H9 (cell line): ENCODE measurements at regions not wholly inside any gene's neighbourhood (a gene's known extent, or its start where the extent isn't known, plus 50 kb on each side); places are given as distances from the start of the nearest gene placed in this dataset.

Experiments used
- DNase-seq: peaks from one replicate; pipeline ENCODE4 v3.0.0-alpha.2; 2017
- H2AFZ ChIP-seq: one replicate; pipeline ENCODE4 v1.6.1; 2013; ENCODE audit warnings: mild to moderate bottlenecking, low read length, control low read depth, moderate library complexity
- H2AK5ac ChIP-seq: 2 replicates; pipeline ENCODE4 v1.6.1; 2013; ENCODE audit warnings: low read length, control low read depth, mixed read lengths; ENCODE audit not compliant: insufficient read length
- H2BK120ac ChIP-seq: one replicate; pipeline ENCODE4 v1.6.1; 2013; ENCODE audit warnings: low read depth, mild to moderate bottlenecking, low read length, control low read depth, inconsistent platforms; ENCODE audit not compliant: poor library complexity, severe bottlenecking
- H2BK12ac ChIP-seq: 2 replicates; pipeline ENCODE4 v1.6.1; 2013; ENCODE audit warnings: low read length, control low read depth, mixed read lengths, low read depth; ENCODE audit not compliant: insufficient read length
- H2BK15ac ChIP-seq: 2 replicates; pipeline ENCODE4 v1.6.1; 2013; ENCODE audit warnings: low read depth, low read length, control low read depth
- H2BK20ac ChIP-seq: one replicate; pipeline ENCODE4 v1.6.1; 2013; ENCODE audit warnings: low read depth, mild to moderate bottlenecking, low read length, control low read depth, inconsistent platforms; ENCODE audit not compliant: poor library complexity, severe bottlenecking
- H2BK5ac ChIP-seq: 2 replicates; pipeline ENCODE4 v1.6.1; 2013; ENCODE audit warnings: low read length, control low read depth, mixed read lengths; ENCODE audit not compliant: insufficient read length
- H3K14ac ChIP-seq: 2 replicates; pipeline ENCODE4 v1.6.1; 2013; ENCODE audit warnings: low read length, control low read depth; ENCODE audit not compliant: insufficient read depth
- H3K18ac ChIP-seq: 2 replicates; pipeline ENCODE4 v1.6.1; 2013; ENCODE audit warnings: low read depth, mild to moderate bottlenecking, mixed read lengths, low read length, control low read depth; ENCODE audit not compliant: insufficient read length
- H3K23ac ChIP-seq: 2 replicates; pipeline ENCODE4 v1.6.1; 2013; ENCODE audit warnings: low read length, control low read depth, mixed read lengths, low read depth; ENCODE audit not compliant: insufficient read length
- H3K23me2 ChIP-seq: 2 replicates; pipeline ENCODE4 v1.6.1; 2013; ENCODE audit warnings: low read depth, mild to moderate bottlenecking, mixed read lengths, low read length, control low read depth; ENCODE audit not compliant: insufficient read length, poor library complexity, severe bottlenecking
- H3K27ac ChIP-seq: 2 replicates; pipeline ENCODE4 v1.5.1; 2013; ENCODE audit warnings: low read length, control low read depth, mixed read lengths, low read depth; ENCODE audit not compliant: insufficient read length
- H3K27me3 ChIP-seq: 2 replicates; pipeline ENCODE4 v1.6.1; 2013; ENCODE audit warnings: low read length, control low read depth, inconsistent platforms; ENCODE audit not compliant: insufficient read depth
- H3K4ac ChIP-seq: 2 replicates; pipeline ENCODE4 v1.6.1; 2013; ENCODE audit warnings: low read depth, mild to moderate bottlenecking, control low read depth, inconsistent platforms, low read length, moderate library complexity
- H3K4me1 ChIP-seq: 2 replicates; pipeline ENCODE4 v1.6.1; 2013; ENCODE audit warnings: low read length, control low read depth, inconsistent platforms; ENCODE audit not compliant: insufficient read depth
- H3K4me2 ChIP-seq: 2 replicates; pipeline ENCODE4 v1.6.1; 2013; ENCODE audit warnings: low read length, control low read depth, mixed read lengths; ENCODE audit not compliant: insufficient read length, insufficient read depth
- H3K56ac ChIP-seq: 2 replicates; pipeline ENCODE4 v1.6.1; 2013; ENCODE audit warnings: low read depth, mild to moderate bottlenecking, mixed read lengths, low read length, control low read depth; ENCODE audit not compliant: insufficient read length
- H3K79me1 ChIP-seq: 2 replicates; pipeline ENCODE4 v1.6.1; 2013; ENCODE audit warnings: low read depth, mild to moderate bottlenecking, moderate library complexity, low read length, control low read depth, inconsistent platforms; ENCODE audit not compliant: insufficient read depth, poor library complexity, severe bottlenecking
- H3K79me2 ChIP-seq: 2 replicates; pipeline ENCODE4 v1.6.1; 2013; ENCODE audit warnings: low read length, control low read depth, inconsistent platforms; ENCODE audit not compliant: insufficient read depth
- H3K9ac ChIP-seq: 2 replicates; pipeline ENCODE4 v1.6.1; 2013; ENCODE audit warnings: low read length, control low read depth, mixed read lengths; ENCODE audit not compliant: insufficient read length; ENCODE audit errors: extremely low read depth
- H3K9me3 ChIP-seq: one replicate; pipeline ENCODE4 v1.6.1; 2013; ENCODE audit warnings: low read depth, low read length, inconsistent platforms; ENCODE audit not compliant: control insufficient read depth
- H3T11ph ChIP-seq: one replicate; pipeline ENCODE4 v1.6.1; 2013; ENCODE audit warnings: mild to moderate bottlenecking, low read length, control low read depth, inconsistent platforms
- H4K20me1 ChIP-seq: one replicate; pipeline ENCODE4 v1.6.1; 2013; ENCODE audit not compliant: control insufficient read depth, insufficient read length, insufficient read depth
- H4K5ac ChIP-seq: 2 replicates; pipeline ENCODE4 v1.6.1; 2013; ENCODE audit warnings: low read depth, mild to moderate bottlenecking, mixed read lengths, low read length, control low read depth; ENCODE audit not compliant: insufficient read length
- H4K8ac ChIP-seq: replicated peaks from 2 replicates; pipeline ENCODE4 v1.6.1; 2013; ENCODE audit warnings: low read length, control low read depth, mixed read lengths, low read depth; ENCODE audit not compliant: insufficient read length
- H4K91ac ChIP-seq: 2 replicates; pipeline ENCODE4 v1.6.1; 2013; ENCODE audit warnings: low read depth, mild to moderate bottlenecking, moderate library complexity, mixed read lengths, low read length, control low read depth; ENCODE audit not compliant: insufficient read length
- H3K27ac Mint-ChIP-seq, 3 experiments: 2 replicates in 2 of 3; 3 replicates in 1 of 3; pipeline ENCODE4 v1.8.0; 2020 to 2021; ENCODE audit warnings: mixed read lengths in 3 of 3, mild to moderate bottlenecking in 1 of 3, moderate library complexity in 1 of 3
- H3K27me3 Mint-ChIP-seq: 2 replicates; pipeline ENCODE4 v1.8.0; 2021; ENCODE audit warnings: low read depth, mild to moderate bottlenecking, moderate library complexity, mixed read lengths
- H3K36me3 Mint-ChIP-seq, 3 experiments: 2 replicates in 2 of 3; 3 replicates in 1 of 3; pipeline ENCODE4 v1.8.0; 2020 to 2021; ENCODE audit warnings: low read depth in 3 of 3, mixed read lengths in 3 of 3; ENCODE audit not compliant: insufficient read depth in 1 of 3
- H3K4me1 Mint-ChIP-seq, 2 experiments: 2 replicates each; pipeline ENCODE4 v1.8.0; 2020; ENCODE audit warnings: mixed read lengths in 2 of 2
- H3K4me3 Mint-ChIP-seq, 2 experiments: 2 replicates in 1 of 2; 3 replicates in 1 of 2; pipeline ENCODE4 v1.8.0; 2020 to 2021; ENCODE audit warnings: mild to moderate bottlenecking in 2 of 2, mixed read lengths in 2 of 2, moderate library complexity in 1 of 2
- H3K9me3 Mint-ChIP-seq, 2 experiments: 2 replicates in 1 of 2; 3 replicates in 1 of 2; pipeline ENCODE4 v1.8.0; 2020; ENCODE audit warnings: mild to moderate bottlenecking in 2 of 2, mixed read lengths in 2 of 2, moderate library complexity in 1 of 2
- WGBS: extraction: QIAGEN DNeasy Blood & Tissue Kit; methylation state at CpG from one replicate; pipeline ENCODE4 v1.1.7; 2013; ENCODE audit warnings: missing lambda C conversion rate, low lambda C conversion rate, mixed read lengths; ENCODE audit not compliant: insufficient read length; ENCODE audit errors: extremely low coverage; 5-methylcytosine and 5-hydroxymethylcytosine counted together
- TF ChIP-seq, protein P1 (sequence below): fragments of 200-600 bp; sonication (generic); conservative IDR thresholded peaks from 3 replicates; pipeline ENCODE4 v1.8.0; 2021; ENCODE audit warnings: antibody characterized with exemption, mild to moderate bottlenecking

DNA sequence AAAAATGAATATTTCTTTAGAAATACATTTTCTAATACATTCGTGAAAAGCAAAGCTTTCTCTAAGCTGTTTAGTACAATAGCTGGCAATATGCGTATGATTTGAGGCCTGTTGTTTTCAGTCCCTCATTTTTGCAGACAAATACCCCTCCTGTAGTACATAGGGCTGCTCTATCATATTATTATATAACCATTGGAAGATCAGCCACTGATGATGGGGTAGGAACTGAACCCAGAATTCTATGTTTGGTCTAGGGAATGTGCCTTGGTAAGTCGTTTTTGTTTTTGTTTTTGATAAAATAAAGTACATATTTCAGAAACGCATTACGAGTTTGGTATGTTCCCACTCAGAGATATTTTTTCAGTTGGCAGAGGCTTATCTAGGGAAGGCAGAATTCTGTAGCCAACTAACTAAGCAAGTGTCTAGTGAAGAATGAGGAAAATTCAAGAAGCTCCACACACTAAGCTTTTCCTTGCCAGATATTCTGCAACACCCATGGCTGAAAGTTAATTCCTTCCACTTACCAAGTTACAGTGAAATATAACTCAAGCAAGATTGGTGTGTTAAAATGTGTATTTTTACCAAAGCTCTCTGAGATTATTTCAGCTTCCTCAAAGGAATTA is 656.9 kb upstream of the MIR17HG start:
- no CpG with 5 or more reads among the region's 5 CpGs for WGBS
- Histone ChIP-seq H2BK20ac (no peak overlapping the region), H3K9ac (no peak overlapping the region), H3K4ac (no peak overlapping the region), H3K9me3 (no peaks in the 10 kb centered on the region), H3K56ac (no peak overlapping the region), H2BK15ac (no peak overlapping the region), H3T11ph (no peak overlapping the region), H3K18ac (no peak overlapping the region), H4K91ac (no peak overlapping the region), H3K4me1 (no peaks in the 10 kb centered on the region), H2AFZ (no peak overlapping the region), H2AK5ac (no peak overlapping the region), H2BK12ac (no peak overlapping the region), H3K14ac (no peak overlapping the region), H3K79me2 (no peaks in the 10 kb centered on the region), H3K23ac (no peak overlapping the region), H3K27me3 (no peaks in the 10 kb centered on the region), H4K8ac (no peak overlapping the region), H3K23me2 (no peaks in the 10 kb centered on the region), H2BK120ac (no peak overlapping the region), H3K4me2 (no peak overlapping the region), H3K27ac (no peak overlapping the region), H4K5ac (no peak overlapping the region), H3K79me1 (no peaks in the 10 kb centered on the region), H4K20me1 (no peaks in the 10 kb centered on the region), H2BK5ac (no peak overlapping the region)
- no peaks in the 10 kb centered on the region for H3K36me3 Mint-ChIP-seq
- H3K4me3 Mint-ChIP-seq: no peak overlapping the region
- H3K9me3 Mint-ChIP-seq: no peaks in the 10 kb centered on the region
- no peaks in the 10 kb centered on the region for H3K4me1 Mint-ChIP-seq
- H3K27me3 Mint-ChIP-seq: no peaks in the 10 kb centered on the region
- no peak for DNase-seq
- TF ChIP-seq, protein P1, sequence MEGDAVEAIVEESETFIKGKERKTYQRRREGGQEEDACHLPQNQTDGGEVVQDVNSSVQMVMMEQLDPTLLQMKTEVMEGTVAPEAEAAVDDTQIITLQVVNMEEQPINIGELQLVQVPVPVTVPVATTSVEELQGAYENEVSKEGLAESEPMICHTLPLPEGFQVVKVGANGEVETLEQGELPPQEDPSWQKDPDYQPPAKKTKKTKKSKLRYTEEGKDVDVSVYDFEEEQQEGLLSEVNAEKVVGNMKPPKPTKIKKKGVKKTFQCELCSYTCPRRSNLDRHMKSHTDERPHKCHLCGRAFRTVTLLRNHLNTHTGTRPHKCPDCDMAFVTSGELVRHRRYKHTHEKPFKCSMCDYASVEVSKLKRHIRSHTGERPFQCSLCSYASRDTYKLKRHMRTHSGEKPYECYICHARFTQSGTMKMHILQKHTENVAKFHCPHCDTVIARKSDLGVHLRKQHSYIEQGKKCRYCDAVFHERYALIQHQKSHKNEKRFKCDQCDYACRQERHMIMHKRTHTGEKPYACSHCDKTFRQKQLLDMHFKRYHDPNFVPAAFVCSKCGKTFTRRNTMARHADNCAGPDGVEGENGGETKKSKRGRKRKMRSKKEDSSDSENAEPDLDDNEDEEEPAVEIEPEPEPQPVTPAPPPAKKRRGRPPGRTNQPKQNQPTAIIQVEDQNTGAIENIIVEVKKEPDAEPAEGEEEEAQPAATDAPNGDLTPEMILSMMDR: no peak
- H3K27ac Mint-ChIP-seq: no peak overlapping the region
